ENCODE measurements at regions not wholly inside any gene's neighbourhood (a gene's known extent, or its start where the extent isn't known, plus 50 kb on each side); places are given as distances from the start of the nearest gene placed in this dataset.

DNA sequence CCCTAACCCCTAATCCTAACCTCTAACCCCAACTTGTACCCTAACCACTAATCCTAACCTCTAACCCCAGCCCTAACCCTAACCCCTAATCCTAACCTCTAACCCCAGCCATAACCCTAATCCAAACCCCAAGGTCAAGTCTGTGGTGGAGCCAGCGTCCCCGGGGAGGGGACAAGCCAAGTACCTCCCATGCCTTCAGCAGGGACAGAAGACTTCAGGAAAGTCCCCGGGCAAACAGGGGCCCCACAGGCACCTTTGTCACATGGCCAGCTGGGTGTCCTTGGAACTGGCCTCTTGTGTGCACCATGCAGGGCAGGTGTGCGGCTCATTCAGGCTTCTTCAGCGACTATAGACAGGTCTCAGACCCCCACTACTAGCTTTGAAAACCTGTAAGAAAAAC, 555.8 kb downstream of the BRD1 start:
- Mint-ChIP-seq H3K27me3 (ENCODE audit: insufficient read depth, low read depth, poor library complexity) (peaks cover 32% of the 10 kb centered on the region), H3K4me1 (peaks cover 33% of the 10 kb centered on the region), H3K36me3 (ENCODE audit: low read depth) (peaks cover 10% of the 10 kb centered on the region), H3K9me3 (peaks cover 9% of the 10 kb centered on the region), H3K27ac (no peak overlapping the region), H3K4me3 (no peak overlapping the region)
- Histone ChIP-seq H4K20me1 (replicated peaks; ENCODE audit: insufficient read depth) (no peaks in the 10 kb centered on the region), H3K4me3 (no peak overlapping the region), H3K9me2 (ENCODE audit: insufficient read depth) (no peaks in the 10 kb centered on the region), H3F3A (replicated peaks; ENCODE audit: low read depth) (no peaks in the 10 kb centered on the region), H3K4me1 (ENCODE audit: insufficient read depth) (no peaks in the 10 kb centered on the region), H3K27me3 (ENCODE audit: insufficient read depth) (no peaks in the 10 kb centered on the region), H3K36me3 (ENCODE audit: insufficient read depth) (no peaks in the 10 kb centered on the region; the same call in 1 of the 2 replicates), H3K79me2 (replicated peaks; ENCODE audit: insufficient read depth) (no peaks in the 10 kb centered on the region), H3K27ac (ENCODE audit: low read depth) (no peak overlapping the region), H3K4me2 (no peak overlapping the region), H2AFZ (no peak overlapping the region)
- ATAC-seq (no peak), DNase-seq (ENCODE audit: low spot score) (no peak)
- TF ChIP-seq EZH2 (IDR thresholded peaks at IDR 0.05; ENCODE audit: low read depth, unreplicated experiment): no peak
- TF ChIP-seq ZNF331 (CRISPR knock-in tag; IDR thresholded peaks at IDR 0.05; ENCODE audit: low read depth): no peak
- TF ChIP-seq POLR2AphosphoS5 (IDR thresholded peaks at IDR 0.05; ENCODE audit: low read depth): no peak
- TF ChIP-seq ZNF114 (CRISPR knock-in tag; IDR thresholded peaks at IDR 0.05): no peak
- TF ChIP-seq, protein P1, sequence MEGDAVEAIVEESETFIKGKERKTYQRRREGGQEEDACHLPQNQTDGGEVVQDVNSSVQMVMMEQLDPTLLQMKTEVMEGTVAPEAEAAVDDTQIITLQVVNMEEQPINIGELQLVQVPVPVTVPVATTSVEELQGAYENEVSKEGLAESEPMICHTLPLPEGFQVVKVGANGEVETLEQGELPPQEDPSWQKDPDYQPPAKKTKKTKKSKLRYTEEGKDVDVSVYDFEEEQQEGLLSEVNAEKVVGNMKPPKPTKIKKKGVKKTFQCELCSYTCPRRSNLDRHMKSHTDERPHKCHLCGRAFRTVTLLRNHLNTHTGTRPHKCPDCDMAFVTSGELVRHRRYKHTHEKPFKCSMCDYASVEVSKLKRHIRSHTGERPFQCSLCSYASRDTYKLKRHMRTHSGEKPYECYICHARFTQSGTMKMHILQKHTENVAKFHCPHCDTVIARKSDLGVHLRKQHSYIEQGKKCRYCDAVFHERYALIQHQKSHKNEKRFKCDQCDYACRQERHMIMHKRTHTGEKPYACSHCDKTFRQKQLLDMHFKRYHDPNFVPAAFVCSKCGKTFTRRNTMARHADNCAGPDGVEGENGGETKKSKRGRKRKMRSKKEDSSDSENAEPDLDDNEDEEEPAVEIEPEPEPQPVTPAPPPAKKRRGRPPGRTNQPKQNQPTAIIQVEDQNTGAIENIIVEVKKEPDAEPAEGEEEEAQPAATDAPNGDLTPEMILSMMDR (conservative IDR thresholded peaks at IDR 0.05; ENCODE audit: low read depth in 2 of 2): no peak
- TF ChIP-seq JUNB (IDR thresholded peaks at IDR 0.05; ENCODE audit: unreplicated experiment): no peak
- no peak for TF ChIP-seq EZH2phosphoT487 (IDR thresholded peaks at IDR 0.05; ENCODE audit: unreplicated experiment)
- TF ChIP-seq, protein P2, sequence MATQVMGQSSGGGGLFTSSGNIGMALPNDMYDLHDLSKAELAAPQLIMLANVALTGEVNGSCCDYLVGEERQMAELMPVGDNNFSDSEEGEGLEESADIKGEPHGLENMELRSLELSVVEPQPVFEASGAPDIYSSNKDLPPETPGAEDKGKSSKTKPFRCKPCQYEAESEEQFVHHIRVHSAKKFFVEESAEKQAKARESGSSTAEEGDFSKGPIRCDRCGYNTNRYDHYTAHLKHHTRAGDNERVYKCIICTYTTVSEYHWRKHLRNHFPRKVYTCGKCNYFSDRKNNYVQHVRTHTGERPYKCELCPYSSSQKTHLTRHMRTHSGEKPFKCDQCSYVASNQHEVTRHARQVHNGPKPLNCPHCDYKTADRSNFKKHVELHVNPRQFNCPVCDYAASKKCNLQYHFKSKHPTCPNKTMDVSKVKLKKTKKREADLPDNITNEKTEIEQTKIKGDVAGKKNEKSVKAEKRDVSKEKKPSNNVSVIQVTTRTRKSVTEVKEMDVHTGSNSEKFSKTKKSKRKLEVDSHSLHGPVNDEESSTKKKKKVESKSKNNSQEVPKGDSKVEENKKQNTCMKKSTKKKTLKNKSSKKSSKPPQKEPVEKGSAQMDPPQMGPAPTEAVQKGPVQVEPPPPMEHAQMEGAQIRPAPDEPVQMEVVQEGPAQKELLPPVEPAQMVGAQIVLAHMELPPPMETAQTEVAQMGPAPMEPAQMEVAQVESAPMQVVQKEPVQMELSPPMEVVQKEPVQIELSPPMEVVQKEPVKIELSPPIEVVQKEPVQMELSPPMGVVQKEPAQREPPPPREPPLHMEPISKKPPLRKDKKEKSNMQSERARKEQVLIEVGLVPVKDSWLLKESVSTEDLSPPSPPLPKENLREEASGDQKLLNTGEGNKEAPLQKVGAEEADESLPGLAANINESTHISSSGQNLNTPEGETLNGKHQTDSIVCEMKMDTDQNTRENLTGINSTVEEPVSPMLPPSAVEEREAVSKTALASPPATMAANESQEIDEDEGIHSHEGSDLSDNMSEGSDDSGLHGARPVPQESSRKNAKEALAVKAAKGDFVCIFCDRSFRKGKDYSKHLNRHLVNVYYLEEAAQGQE (IDR thresholded peaks at IDR 0.05; ENCODE audit: unreplicated experiment): no peak
- no peak for TF ChIP-seq STAT1 (IDR thresholded peaks at IDR 0.05; ENCODE audit: unreplicated experiment)
- TF ChIP-seq, protein P3, sequence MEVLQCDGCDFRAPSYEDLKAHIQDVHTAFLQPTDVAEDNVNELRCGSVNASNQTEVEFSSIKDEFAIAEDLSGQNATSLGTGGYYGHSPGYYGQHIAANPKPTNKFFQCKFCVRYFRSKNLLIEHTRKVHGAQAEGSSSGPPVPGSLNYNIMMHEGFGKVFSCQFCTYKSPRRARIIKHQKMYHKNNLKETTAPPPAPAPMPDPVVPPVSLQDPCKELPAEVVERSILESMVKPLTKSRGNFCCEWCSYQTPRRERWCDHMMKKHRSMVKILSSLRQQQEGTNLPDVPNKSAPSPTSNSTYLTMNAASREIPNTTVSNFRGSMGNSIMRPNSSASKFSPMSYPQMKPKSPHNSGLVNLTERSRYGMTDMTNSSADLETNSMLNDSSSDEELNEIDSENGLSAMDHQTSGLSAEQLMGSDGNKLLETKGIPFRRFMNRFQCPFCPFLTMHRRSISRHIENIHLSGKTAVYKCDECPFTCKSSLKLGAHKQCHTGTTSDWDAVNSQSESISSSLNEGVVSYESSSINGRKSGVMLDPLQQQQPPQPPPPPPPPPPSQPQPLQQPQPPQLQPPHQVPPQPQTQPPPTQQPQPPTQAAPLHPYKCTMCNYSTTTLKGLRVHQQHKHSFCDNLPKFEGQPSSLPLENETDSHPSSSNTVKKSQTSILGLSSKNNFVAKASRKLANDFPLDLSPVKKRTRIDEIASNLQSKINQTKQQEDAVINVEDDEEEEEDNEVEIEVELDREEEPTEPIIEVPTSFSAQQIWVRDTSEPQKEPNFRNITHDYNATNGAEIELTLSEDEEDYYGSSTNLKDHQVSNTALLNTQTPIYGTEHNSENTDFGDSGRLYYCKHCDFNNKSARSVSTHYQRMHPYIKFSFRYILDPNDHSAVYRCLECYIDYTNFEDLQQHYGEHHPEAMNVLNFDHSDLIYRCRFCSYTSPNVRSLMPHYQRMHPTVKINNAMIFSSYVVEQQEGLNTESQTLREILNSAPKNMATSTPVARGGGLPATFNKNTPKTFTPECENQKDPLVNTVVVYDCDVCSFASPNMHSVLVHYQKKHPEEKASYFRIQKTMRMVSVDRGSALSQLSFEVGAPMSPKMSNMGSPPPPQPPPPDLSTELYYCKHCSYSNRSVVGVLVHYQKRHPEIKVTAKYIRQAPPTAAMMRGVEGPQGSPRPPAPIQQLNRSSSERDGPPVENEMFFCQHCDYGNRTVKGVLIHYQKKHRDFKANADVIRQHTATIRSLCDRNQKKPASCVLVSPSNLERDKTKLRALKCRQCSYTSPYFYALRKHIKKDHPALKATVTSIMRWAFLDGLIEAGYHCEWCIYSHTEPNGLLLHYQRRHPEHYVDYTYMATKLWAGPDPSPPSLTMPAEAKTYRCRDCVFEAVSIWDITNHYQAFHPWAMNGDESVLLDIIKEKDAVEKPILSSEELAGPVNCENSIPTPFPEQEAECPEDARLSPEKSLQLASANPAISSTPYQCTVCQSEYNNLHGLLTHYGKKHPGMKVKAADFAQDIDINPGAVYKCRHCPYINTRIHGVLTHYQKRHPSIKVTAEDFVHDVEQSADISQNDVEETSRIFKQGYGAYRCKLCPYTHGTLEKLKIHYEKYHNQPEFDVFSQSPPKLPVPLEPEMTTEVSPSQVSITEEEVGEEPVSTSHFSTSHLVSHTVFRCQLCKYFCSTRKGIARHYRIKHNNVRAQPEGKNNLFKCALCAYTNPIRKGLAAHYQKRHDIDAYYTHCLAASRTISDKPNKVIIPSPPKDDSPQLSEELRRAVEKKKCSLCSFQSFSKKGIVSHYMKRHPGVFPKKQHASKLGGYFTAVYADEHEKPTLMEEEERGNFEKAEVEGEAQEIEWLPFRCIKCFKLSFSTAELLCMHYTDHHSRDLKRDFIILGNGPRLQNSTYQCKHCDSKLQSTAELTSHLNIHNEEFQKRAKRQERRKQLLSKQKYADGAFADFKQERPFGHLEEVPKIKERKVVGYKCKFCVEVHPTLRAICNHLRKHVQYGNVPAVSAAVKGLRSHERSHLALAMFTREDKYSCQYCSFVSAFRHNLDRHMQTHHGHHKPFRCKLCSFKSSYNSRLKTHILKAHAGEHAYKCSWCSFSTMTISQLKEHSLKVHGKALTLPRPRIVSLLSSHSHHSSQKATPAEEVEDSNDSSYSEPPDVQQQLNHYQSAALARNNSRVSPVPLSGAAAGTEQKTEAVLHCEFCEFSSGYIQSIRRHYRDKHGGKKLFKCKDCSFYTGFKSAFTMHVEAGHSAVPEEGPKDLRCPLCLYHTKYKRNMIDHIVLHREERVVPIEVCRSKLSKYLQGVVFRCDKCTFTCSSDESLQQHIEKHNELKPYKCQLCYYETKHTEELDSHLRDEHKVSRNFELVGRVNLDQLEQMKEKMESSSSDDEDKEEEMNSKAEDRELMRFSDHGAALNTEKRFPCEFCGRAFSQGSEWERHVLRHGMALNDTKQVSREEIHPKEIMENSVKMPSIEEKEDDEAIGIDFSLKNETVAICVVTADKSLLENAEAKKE (CRISPR knock-in tag; IDR thresholded peaks at IDR 0.05): no peak
- TF ChIP-seq NANOG (IDR thresholded peaks at IDR 0.05; ENCODE audit: borderline replicate concordance): no peak
- TF ChIP-seq, protein P4, sequence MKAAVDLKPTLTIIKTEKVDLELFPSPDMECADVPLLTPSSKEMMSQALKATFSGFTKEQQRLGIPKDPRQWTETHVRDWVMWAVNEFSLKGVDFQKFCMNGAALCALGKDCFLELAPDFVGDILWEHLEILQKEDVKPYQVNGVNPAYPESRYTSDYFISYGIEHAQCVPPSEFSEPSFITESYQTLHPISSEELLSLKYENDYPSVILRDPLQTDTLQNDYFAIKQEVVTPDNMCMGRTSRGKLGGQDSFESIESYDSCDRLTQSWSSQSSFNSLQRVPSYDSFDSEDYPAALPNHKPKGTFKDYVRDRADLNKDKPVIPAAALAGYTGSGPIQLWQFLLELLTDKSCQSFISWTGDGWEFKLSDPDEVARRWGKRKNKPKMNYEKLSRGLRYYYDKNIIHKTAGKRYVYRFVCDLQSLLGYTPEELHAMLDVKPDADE (IDR thresholded peaks at IDR 0.05): no peak
- TF ChIP-seq CREB1 (CRISPR knock-in tag; IDR thresholded peaks at IDR 0.05; ENCODE audit: low read depth): no peak

Data from GM23338 (cell line).